ENCODE measurements at regions not wholly inside any gene's neighbourhood (a gene's known extent, or its start where the extent isn't known, plus 50 kb on each side); places are given as distances from the start of the nearest gene placed in this dataset.

DNA sequence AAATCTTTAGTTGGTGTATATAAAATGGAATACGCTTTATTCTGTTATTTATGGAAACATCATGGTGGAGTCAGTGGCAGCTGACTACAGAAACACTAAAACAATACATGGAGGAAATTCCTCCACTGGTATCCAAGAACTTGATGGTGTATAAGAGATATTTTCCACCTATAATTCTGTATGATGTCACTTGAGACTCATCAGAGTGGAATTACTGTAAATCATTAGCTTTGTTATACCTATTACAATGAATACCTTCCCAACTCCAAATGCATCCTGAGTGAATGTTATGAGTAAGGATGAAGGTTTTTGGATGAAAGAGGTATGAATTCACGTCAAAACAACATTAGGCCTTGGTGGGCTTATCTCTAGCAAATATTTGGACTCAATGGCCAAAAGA is 258.5 kb upstream of the SORL1-AS1 start:
- Histone ChIP-seq H3K27me3 (no peaks in the 10 kb centered on the region), H3K9ac (ENCODE audit: low read depth in 2 of 2, low read length in 2 of 2) (no peak overlapping the region), H3K27ac (no peak overlapping the region), H3K36me3 (no peaks in the 10 kb centered on the region), H3K4me1 (no peaks in the 10 kb centered on the region), H3K4me3 (no peak overlapping the region), H3K9me3 (no peaks in the 10 kb centered on the region)
- TF ChIP-seq, protein P1, sequence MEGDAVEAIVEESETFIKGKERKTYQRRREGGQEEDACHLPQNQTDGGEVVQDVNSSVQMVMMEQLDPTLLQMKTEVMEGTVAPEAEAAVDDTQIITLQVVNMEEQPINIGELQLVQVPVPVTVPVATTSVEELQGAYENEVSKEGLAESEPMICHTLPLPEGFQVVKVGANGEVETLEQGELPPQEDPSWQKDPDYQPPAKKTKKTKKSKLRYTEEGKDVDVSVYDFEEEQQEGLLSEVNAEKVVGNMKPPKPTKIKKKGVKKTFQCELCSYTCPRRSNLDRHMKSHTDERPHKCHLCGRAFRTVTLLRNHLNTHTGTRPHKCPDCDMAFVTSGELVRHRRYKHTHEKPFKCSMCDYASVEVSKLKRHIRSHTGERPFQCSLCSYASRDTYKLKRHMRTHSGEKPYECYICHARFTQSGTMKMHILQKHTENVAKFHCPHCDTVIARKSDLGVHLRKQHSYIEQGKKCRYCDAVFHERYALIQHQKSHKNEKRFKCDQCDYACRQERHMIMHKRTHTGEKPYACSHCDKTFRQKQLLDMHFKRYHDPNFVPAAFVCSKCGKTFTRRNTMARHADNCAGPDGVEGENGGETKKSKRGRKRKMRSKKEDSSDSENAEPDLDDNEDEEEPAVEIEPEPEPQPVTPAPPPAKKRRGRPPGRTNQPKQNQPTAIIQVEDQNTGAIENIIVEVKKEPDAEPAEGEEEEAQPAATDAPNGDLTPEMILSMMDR (IDR thresholded peaks at IDR 0.05) = no peak
- no peak for DNase-seq
- intact Hi-C loops (cut with DNase I) = no loop called here

DNA sequence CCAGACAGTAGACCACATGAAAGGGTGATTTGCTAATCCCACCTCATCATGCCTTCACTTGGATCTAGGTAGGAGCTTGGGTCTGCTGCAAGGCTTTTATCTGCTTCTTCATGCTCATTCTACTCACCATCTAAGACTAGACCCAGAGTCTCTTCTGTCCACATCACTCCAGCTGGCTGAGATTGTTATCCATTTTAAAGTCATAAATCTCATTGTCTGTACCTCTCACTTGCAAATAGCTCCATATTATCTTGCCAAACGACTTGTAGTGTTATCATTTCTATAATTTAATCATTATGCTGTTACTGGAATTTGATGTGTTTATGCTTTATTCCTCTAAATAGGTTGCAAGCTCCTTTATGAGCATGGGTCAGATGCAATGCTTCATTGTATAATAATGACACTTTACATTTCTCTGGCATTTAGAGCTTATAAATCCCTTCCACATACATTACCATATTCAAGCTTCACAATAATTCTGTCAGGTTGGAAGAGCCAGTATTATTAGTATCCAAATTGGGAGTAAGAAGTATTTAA is 254.2 kb upstream of the SORL1-AS1 start:
- H3K9me3 ChIP-seq = no peaks in the 10 kb centered on the region
- H3K4me1 ChIP-seq = no peaks in the 10 kb centered on the region
- TF ChIP-seq, protein P1 (IDR thresholded peaks at IDR 0.05) = no peak
- H3K9ac ChIP-seq (ENCODE audit: low read depth in 2 of 2, low read length in 2 of 2) = no peak overlapping the region
- no peak for DNase-seq
- no peak overlapping the region for H3K4me3 ChIP-seq
- no peaks in the 10 kb centered on the region for H3K36me3 ChIP-seq
- no peaks in the 10 kb centered on the region for H3K27me3 ChIP-seq
- intact Hi-C loops (cut with DNase I) = no loop called here
- no peak overlapping the region for H3K27ac ChIP-seq

DNA sequence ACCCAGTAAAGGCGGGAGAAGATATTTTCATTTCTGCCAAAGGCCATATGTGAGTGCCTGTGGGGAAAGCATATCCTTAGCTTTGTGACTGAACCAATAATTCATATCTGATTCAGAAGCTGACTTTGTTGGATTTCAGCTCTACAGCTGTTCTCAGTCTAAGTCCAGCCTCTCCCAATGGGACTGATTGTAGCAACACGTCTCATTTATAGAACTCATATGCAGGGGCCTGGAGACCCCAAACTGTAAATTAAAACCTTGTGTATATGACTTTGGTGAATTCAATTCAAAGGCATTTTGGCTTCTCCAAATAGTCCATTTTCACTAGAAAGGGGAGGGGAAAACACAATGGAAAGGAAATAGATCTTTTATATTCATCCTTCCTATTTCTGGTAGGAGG is 250.4 kb upstream of the SORL1-AS1 start:
- intact Hi-C loops (cut with DNase I) = no loop called here
- DNase-seq = no peak
- H3K27me3 ChIP-seq = no peaks in the 10 kb centered on the region
- H3K36me3 ChIP-seq = no peaks in the 10 kb centered on the region
- no peak overlapping the region for H3K4me3 ChIP-seq
- H3K4me1 ChIP-seq = no peaks in the 10 kb centered on the region
- H3K9me3 ChIP-seq = no peaks in the 10 kb centered on the region
- no peak overlapping the region for H3K9ac ChIP-seq (ENCODE audit: low read depth in 2 of 2, low read length in 2 of 2)
- TF ChIP-seq, protein P1 (IDR thresholded peaks at IDR 0.05) = no peak
- H3K27ac ChIP-seq = no peak overlapping the region

DNA sequence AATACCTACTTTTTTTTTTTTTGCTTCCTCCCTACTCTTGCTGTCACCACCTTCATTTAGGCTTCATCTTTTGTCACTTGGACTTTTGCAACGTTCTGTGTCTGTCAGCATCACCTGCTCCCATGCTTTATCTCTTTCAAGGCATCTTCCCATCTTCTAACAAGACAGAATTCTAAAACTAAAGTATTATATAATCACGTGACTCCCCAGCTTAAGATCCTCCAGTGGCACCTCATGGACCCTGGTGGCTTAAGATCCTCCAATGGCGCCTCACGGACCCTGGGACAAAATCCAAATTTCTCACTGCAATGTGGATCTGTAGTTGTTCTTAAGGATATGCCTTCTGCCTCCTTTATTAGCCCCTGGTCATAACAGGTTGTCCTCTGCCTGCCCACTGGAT is 248.2 kb upstream of the SORL1-AS1 start:
- intact Hi-C loops (cut with DNase I) = no loop called here
- H3K4me1 ChIP-seq = no peaks in the 10 kb centered on the region
- no peak for DNase-seq
- H3K9me3 ChIP-seq = no peaks in the 10 kb centered on the region
- TF ChIP-seq, protein P1 (IDR thresholded peaks at IDR 0.05) = no peak
- no peak overlapping the region for H3K4me3 ChIP-seq
- no peaks in the 10 kb centered on the region for H3K36me3 ChIP-seq
- H3K27me3 ChIP-seq = no peaks in the 10 kb centered on the region
- H3K27ac ChIP-seq = no peak overlapping the region
- H3K9ac ChIP-seq (ENCODE audit: low read depth in 2 of 2, low read length in 2 of 2) = no peak overlapping the region

DNA sequence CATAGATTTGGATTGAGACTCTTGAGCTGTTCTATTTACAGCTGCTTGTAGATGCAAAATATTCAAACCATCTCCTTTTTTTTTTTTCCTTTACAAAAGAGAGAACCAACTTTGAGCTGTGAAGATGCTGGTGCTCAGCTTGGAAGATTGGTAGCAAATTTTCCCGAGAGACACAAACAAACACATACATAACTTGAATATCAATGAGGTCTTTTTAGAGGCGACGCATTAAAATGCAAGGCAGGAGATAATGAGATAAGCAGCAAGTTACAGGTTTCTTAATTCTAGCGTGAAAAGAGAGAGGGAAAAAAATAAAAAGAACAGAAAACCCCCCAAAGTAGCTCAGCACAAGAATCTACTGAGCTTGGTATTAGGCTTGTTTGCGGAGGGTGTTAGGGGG is 247.0 kb upstream of the SORL1-AS1 start:
- TF ChIP-seq, protein P1 (IDR thresholded peaks at IDR 0.05) = no peak
- Histone ChIP-seq H3K27ac (no peak overlapping the region), H3K4me3 (no peak overlapping the region), H3K4me1 (no peaks in the 10 kb centered on the region), H3K9me3 (no peaks in the 10 kb centered on the region), H3K36me3 (no peaks in the 10 kb centered on the region), H3K27me3 (no peaks in the 10 kb centered on the region), H3K9ac (ENCODE audit: low read depth in 2 of 2, low read length in 2 of 2) (no peak overlapping the region)
- intact Hi-C loops (cut with DNase I) = no loop called here
- no peak for DNase-seq

All from colonic mucosa (tissue), 4 donors.